GM12864 (cell line): ENCODE measurements at regions not wholly inside any gene's neighbourhood (a gene's known extent, or its start where the extent isn't known, plus 50 kb on each side); places are given as distances from the start of the nearest gene placed in this dataset.

Experiments
- DNase-seq: peaks from one replicate; pipeline ENCODE4 v3.0.0-alpha.2; 2011; ENCODE audit warnings: low read depth
- H3K4me3 ChIP-seq: 2 replicates; pipeline ENCODE4 v1.5.1; 2011; ENCODE audit warnings: mild to moderate bottlenecking, low read depth, low read length, control low read depth
- CTCF ChIP-seq: IDR thresholded peaks from 2 replicates; pipeline ENCODE4 v1.5.1; 2011; ENCODE audit warnings: low read depth, mild to moderate bottlenecking, moderate library complexity, low read length, control low read depth, inconsistent platforms; ENCODE audit errors: missing control alignments

GRCh38 chr6:140464720-140465119, 1090.3 kb upstream of the CITED2 start:
- DNase-seq, result no peak
- no peak for TF ChIP-seq CTCF
- no peak overlapping the region for H3K4me3 ChIP-seq

DNA sequence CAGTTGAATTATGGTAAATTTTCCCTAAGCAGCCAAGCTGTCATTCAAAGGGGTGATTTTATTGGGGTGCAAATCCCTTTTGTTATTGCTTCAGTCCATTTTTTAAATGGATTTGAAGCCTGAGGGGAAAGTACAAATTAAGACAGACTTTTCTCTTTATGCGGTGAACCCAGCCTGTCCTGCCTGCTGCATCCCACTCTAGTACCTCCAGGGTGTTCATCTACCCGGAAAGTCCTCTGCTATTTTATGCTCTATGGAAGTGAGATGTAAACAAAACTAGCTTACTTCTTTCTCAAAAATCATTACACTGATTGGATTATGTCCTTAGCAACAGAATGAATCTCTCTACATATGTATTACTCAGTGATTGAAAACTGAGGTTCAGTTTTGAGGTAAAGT, 1088.9 kb upstream of the CITED2 start:
- no peak for TF ChIP-seq CTCF
- no peak overlapping the region for H3K4me3 ChIP-seq
- DNase-seq, result no peak

DNA sequence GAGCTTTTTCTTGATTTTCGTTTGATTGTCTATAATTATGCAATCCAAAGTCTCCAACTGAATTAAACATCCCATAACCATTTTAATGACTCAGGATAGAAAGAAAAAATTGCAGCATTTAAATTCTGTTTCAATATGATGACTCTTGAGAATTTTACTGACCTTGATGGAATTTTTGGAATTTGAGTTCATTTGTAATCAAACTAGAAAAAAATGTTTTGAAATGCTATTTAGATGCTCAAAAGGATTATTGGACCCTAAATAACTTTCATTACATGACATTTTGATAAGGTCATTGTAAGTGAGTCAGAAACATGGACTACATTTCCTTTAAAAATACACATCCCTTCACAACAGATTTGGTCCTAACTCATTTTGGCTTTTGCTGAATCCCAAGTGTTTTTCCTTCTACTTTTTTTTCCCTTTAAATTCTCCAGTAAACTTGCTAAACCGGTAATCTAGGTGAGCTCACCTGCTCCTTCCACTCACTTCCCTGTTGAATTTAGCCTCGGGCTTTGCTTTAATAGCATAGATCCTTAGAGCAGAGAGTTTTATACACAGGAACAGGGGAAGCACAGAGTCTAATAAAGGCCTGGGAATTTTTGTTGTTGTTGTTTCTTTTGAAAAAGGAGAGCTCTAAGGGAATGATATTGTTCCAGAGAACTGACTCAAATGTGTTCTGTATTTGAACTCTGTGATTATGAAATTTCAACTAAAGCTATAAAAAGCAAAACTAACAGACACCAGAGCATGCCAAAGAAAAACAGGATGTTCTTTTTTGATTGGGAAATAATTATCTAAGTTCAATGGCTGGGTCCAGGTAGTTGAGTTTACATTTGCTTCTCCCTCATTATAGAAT, 1088.2 kb upstream of the CITED2 start:
- no peak overlapping the region for H3K4me3 ChIP-seq
- TF ChIP-seq CTCF, result no peak
- no peak for DNase-seq

DNA sequence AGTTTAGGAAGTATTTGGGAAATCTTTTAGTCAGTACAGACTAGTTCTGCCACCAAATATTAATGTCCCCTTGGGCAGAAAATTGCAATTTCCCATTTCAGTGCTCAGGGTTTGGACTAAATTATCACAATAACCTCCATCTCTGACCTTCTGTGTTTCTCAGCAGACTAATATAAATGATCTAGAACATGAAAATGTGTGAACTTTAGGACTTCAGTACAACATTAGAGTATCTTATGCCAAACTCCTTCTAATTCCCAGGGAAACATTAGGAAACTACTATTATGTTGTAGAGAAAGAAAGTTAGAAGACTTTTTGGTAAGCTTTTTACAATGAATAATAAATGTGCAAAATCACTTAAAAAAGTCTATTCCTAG, 1087.6 kb upstream of the CITED2 start:
- H3K4me3 ChIP-seq, result no peak overlapping the region
- no peak for TF ChIP-seq CTCF
- DNase-seq, result no peak

- DNase-seq, result no peak
- H3K4me3 ChIP-seq, result no peak overlapping the region
- TF ChIP-seq CTCF, result no peak
These were observed 1085.8 kb upstream of the CITED2 start for GRCh38 chr6:140460267-140460666.

GRCh38 chr6:140459209-140459608, 1084.8 kb upstream of the CITED2 start:
- no peak for TF ChIP-seq CTCF
- no peak for DNase-seq
- H3K4me3 ChIP-seq, result no peak overlapping the region

- H3K4me3 ChIP-seq, result no peak overlapping the region
- no peak for DNase-seq
- TF ChIP-seq CTCF, result no peak
These were observed 1071.8 kb upstream of the CITED2 start for GRCh38 chr6:140446241-140446640.
